ENCODE measurements at regions not wholly inside any gene's neighbourhood (a gene's known extent, or its start where the extent isn't known, plus 50 kb on each side); places are given as distances from the start of the nearest gene placed in this dataset.
"Not testable (repeated sequence)": the region's sequence is repeated elsewhere in the genome, so short reads cannot be mapped to it uniquely, and the experiment has no call there.

- DNase-seq, result no peak
These were observed 353.4 kb downstream of the NPIPA8 start for GRCh38 chr16:17983114-17983513.

- no peak for DNase-seq
These were observed 359.3 kb downstream of the NPIPA8 start for GRCh38 chr16:17977260-17977659.

- DNase-seq, result no peak
These were observed 364.0 kb downstream of the NPIPA8 start for GRCh38 chr16:17972460-17972943.

- no peak for DNase-seq
These were observed 365.7 kb downstream of the NPIPA8 start for GRCh38 chr16:17970816-17971331.

GRCh38 chr16:17970157-17970765, 366.3 kb downstream of the NPIPA8 start:
- DNase-seq, result no peak

GRCh38 chr16:17965133-17965900, 371.2 kb downstream of the NPIPA8 start:
- no peak for DNase-seq

GRCh38 chr16:17964196-17964595, 372.3 kb downstream of the NPIPA8 start:
- no peak for DNase-seq

- DNase-seq, result no peak
These were observed 373.2 kb downstream of the NPIPA8 start for GRCh38 chr16:17963185-17963836.

- no peak for DNase-seq
These were observed 373.8 kb downstream of the NPIPA8 start for GRCh38 chr16:17962726-17963125.

- DNase-seq, result not testable (repeated sequence)
These were observed 374.7 kb downstream of the NPIPA8 start for GRCh38 chr16:17961822-17962221.

GRCh38 chr16:17951378-17951777, 385.2 kb downstream of the NPIPA8 start:
- DNase-seq, result no peak

GRCh38 chr16:17949982-17950250, 386.6 kb downstream of the NPIPA8 start:
- DNase-seq, result no peak

- DNase-seq, result no peak
These were observed 387.2 kb downstream of the NPIPA8 start for GRCh38 chr16:17949141-17949981.

- DNase-seq, result no peak
These were observed 388.9 kb downstream of the NPIPA8 start for GRCh38 chr16:17947637-17948036.

GRCh38 chr16:17947165-17947564, 389.4 kb downstream of the NPIPA8 start:
- no peak for DNase-seq

GRCh38 chr16:17945080-17945601, 391.4 kb downstream of the NPIPA8 start:
- DNase-seq, result no peak

GRCh38 chr16:17944345-17944744, 392.2 kb downstream of the NPIPA8 start:
- no peak for DNase-seq

GRCh38 chr16:17942067-17942466, 394.5 kb downstream of the NPIPA8 start:
- DNase-seq, result no peak

- DNase-seq, result no peak
These were observed 395.8 kb downstream of the NPIPA8 start for GRCh38 chr16:17940584-17941364.

- no peak for DNase-seq
These were observed 396.8 kb downstream of the NPIPA8 start for GRCh38 chr16:17939723-17940122.

- no peak for DNase-seq
These were observed 397.4 kb downstream of the NPIPA8 start for GRCh38 chr16:17939122-17939536.

GRCh38 chr16:17938546-17938945, 398.0 kb downstream of the NPIPA8 start:
- no peak for DNase-seq
